Urinary bladder (tissue), 3 donors: ENCODE measurements at regions not wholly inside any gene's neighbourhood (a gene's known extent, or its start where the extent isn't known, plus 50 kb on each side); places are given as distances from the start of the nearest gene placed in this dataset.

Experiments used
- DNase-seq: peaks from one replicate; pipeline ENCODE4 v3.0.0-alpha.2; 2015; ENCODE audit errors: extremely low spot score
- H3K27ac ChIP-seq: one replicate; pipeline ENCODE4 v1.5.1; 2013; ENCODE audit warnings: low read depth, mild to moderate bottlenecking, moderate library complexity
- H3K36me3 ChIP-seq: one replicate; pipeline ENCODE4 v1.6.1; 2013; ENCODE audit warnings: mild to moderate bottlenecking, moderate library complexity; ENCODE audit not compliant: insufficient read depth
- H3K4me1 ChIP-seq: one replicate; pipeline ENCODE4 v1.6.1; 2013; ENCODE audit warnings: mild to moderate bottlenecking, moderate library complexity; ENCODE audit not compliant: insufficient read depth
- H3K4me3 ChIP-seq: one replicate; pipeline ENCODE4 v1.5.1; 2013; ENCODE audit warnings: low read depth, low read length
- WGBS: extraction: QIAGEN DNeasy Blood & Tissue Kit; methylation state at CpG from one replicate; pipeline ENCODE4 v1.1.7; 2013; 5-methylcytosine and 5-hydroxymethylcytosine counted together
- donor health status: healthy with polysubstance abuse.
- donor health status: healthy.

GRCh38 chr5:124572971-124573370 is 173.5 kb downstream of the ZNF608 start:
- no peak overlapping the region for H3K4me3 ChIP-seq
- no peaks in the 10 kb centered on the region for H3K4me1 ChIP-seq
- DNase-seq: no peak
- no peaks in the 10 kb centered on the region for H3K36me3 ChIP-seq
- WGBS: 81% methylated on average over 5 of the region's 5 CpGs
- no peak overlapping the region for H3K27ac ChIP-seq

- H3K36me3 ChIP-seq: no peaks in the 10 kb centered on the region
- no peak overlapping the region for H3K4me3 ChIP-seq
- WGBS: 57% methylated on average over 9 of the region's 9 CpGs
- no peaks in the 10 kb centered on the region for H3K4me1 ChIP-seq
- H3K27ac ChIP-seq: no peak overlapping the region
- no peak for DNase-seq
Measured at GRCh38 chr5:124570285-124571035, 176.0 kb downstream of the ZNF608 start.

GRCh38 chr5:124566875-124567450 is 179.5 kb downstream of the ZNF608 start:
- H3K36me3 ChIP-seq: no peaks in the 10 kb centered on the region
- no peaks in the 10 kb centered on the region for H3K4me1 ChIP-seq
- WGBS: 73% methylated on average over 7 of the region's 7 CpGs
- no peak overlapping the region for H3K4me3 ChIP-seq
- no peak for DNase-seq
- no peak overlapping the region for H3K27ac ChIP-seq

- no peak for DNase-seq
- 96% methylated on average over 2 of the region's 2 CpGs for WGBS
- Histone ChIP-seq H3K27ac (no peak overlapping the region), H3K4me1 (no peaks in the 10 kb centered on the region), H3K36me3 (no peaks in the 10 kb centered on the region), H3K4me3 (no peak overlapping the region)
Measured at GRCh38 chr5:124561451-124561850, 185.0 kb downstream of the ZNF608 start.

GRCh38 chr5:124560370-124560769 is 186.1 kb downstream of the ZNF608 start:
- H3K4me3 ChIP-seq: no peak overlapping the region
- WGBS: 81% methylated on average over 3 of the region's 3 CpGs
- DNase-seq: no peak
- H3K27ac ChIP-seq: no peak overlapping the region
- no peaks in the 10 kb centered on the region for H3K4me1 ChIP-seq
- H3K36me3 ChIP-seq: no peaks in the 10 kb centered on the region

GRCh38 chr5:124557761-124558160 is 188.7 kb downstream of the ZNF608 start:
- WGBS: 91% methylated on average over 8 of the region's 8 CpGs

GRCh38 chr5:124554746-124555578 is 191.5 kb downstream of the ZNF608 start:
- 94% methylated on average over 2 of the region's 2 CpGs for WGBS
- Histone ChIP-seq H3K4me3 (no peak overlapping the region), H3K36me3 (no peaks in the 10 kb centered on the region), H3K27ac (no peak overlapping the region), H3K4me1 (no peaks in the 10 kb centered on the region)
- DNase-seq: no peak

More at GRCh38 chr5:124557761-124558160, 188.7 kb downstream of the ZNF608 start:
- Histone ChIP-seq H3K27ac (no peak overlapping the region), H3K36me3 (no peaks in the 10 kb centered on the region), H3K4me1 (no peaks in the 10 kb centered on the region), H3K4me3 (no peak overlapping the region)
- no peak for DNase-seq

GRCh38 chr5:124553911-124554310 is 192.5 kb downstream of the ZNF608 start:
- Histone ChIP-seq H3K4me1 (no peaks in the 10 kb centered on the region), H3K27ac (no peak overlapping the region), H3K4me3 (no peak overlapping the region), H3K36me3 (no peaks in the 10 kb centered on the region)
- DNase-seq: no peak
- 94% methylated on average over 2 of the region's 2 CpGs for WGBS

- Histone ChIP-seq H3K36me3 (no peaks in the 10 kb centered on the region), H3K4me1 (no peaks in the 10 kb centered on the region), H3K27ac (no peak overlapping the region), H3K4me3 (no peak overlapping the region)
- 87% methylated on average over 4 of the region's 4 CpGs for WGBS
- no peak for DNase-seq
Measured at GRCh38 chr5:124552526-124552925, 193.9 kb downstream of the ZNF608 start.

GRCh38 chr5:124551939-124552279 is 194.5 kb downstream of the ZNF608 start:
- no peak overlapping the region for H3K27ac ChIP-seq
- H3K4me3 ChIP-seq: no peak overlapping the region
- no peaks in the 10 kb centered on the region for H3K4me1 ChIP-seq
- DNase-seq: no peak
- no peaks in the 10 kb centered on the region for H3K36me3 ChIP-seq

- no peak overlapping the region for H3K4me3 ChIP-seq
- H3K36me3 ChIP-seq: no peaks in the 10 kb centered on the region
- no peak overlapping the region for H3K27ac ChIP-seq
- no peaks in the 10 kb centered on the region for H3K4me1 ChIP-seq
- no peak for DNase-seq
- 70% methylated on average over 3 of the region's 3 CpGs for WGBS
Measured at GRCh38 chr5:124550731-124551130, 195.7 kb downstream of the ZNF608 start.

- Histone ChIP-seq H3K36me3 (no peaks in the 10 kb centered on the region), H3K4me3 (no peak overlapping the region), H3K4me1 (no peaks in the 10 kb centered on the region), H3K27ac (no peak overlapping the region)
- no peak for DNase-seq
- 85% methylated on average over 4 of the region's 4 CpGs for WGBS
Measured at GRCh38 chr5:124549891-124550436, 196.5 kb downstream of the ZNF608 start.

- DNase-seq: no peak
- Histone ChIP-seq H3K4me1 (no peaks in the 10 kb centered on the region), H3K36me3 (no peaks in the 10 kb centered on the region), H3K4me3 (no peak overlapping the region), H3K27ac (no peak overlapping the region)
- 31% methylated on average over 2 of the region's 2 CpGs for WGBS
Measured at GRCh38 chr5:124546643-124547042, 199.8 kb downstream of the ZNF608 start.
